HG02642 (cell line): ENCODE measurements at regions not wholly inside any gene's neighbourhood (a gene's known extent, or its start where the extent isn't known, plus 50 kb on each side); places are given as distances from the start of the nearest gene placed in this dataset.

ENCODE experiments used
- ATAC-seq: cut with Tn5 transposase; IDR thresholded peaks from one replicate; pipeline ENCODE4 v1.9.1; 2021; ENCODE audit warnings: mild to moderate bottlenecking; ENCODE audit not compliant: unreplicated experiment, poor library complexity

- ATAC-seq = no peak
Observed at GRCh38 chr9:111198936-111199335, 131.1 kb downstream of the OR2K2 start.

- ATAC-seq = no peak
Observed at GRCh38 chr9:111197256-111197655, 132.8 kb downstream of the OR2K2 start.

GRCh38 chr9:111195766-111196165 is 134.3 kb downstream of the OR2K2 start:
- ATAC-seq = no peak

GRCh38 chr9:111193095-111193494 is 136.9 kb downstream of the OR2K2 start:
- no peak for ATAC-seq

- ATAC-seq = no peak
Observed at GRCh38 chr9:111192650-111193049, 137.4 kb downstream of the OR2K2 start.

GRCh38 chr9:111190347-111190746 is 139.7 kb downstream of the OR2K2 start:
- no peak for ATAC-seq

- ATAC-seq = no peak
Observed at GRCh38 chr9:111187376-111187775, 142.6 kb downstream of the OR2K2 start.

GRCh38 chr9:111186021-111186530 is 143.9 kb downstream of the OR2K2 start:
- no peak for ATAC-seq

GRCh38 chr9:111180811-111181210 is 142.5 kb upstream of the LPAR1 start:
- no peak for ATAC-seq

GRCh38 chr9:111179577-111179976 is 141.3 kb upstream of the LPAR1 start:
- no peak for ATAC-seq

- ATAC-seq = no peak
Observed at GRCh38 chr9:111178331-111179055, 140.2 kb upstream of the LPAR1 start.

GRCh38 chr9:111176511-111176910 is 138.2 kb upstream of the LPAR1 start:
- no peak for ATAC-seq

GRCh38 chr9:111175350-111175749 is 137.1 kb upstream of the LPAR1 start:
- ATAC-seq = no peak

- no peak for ATAC-seq
Observed at GRCh38 chr9:111167341-111167740, 129.1 kb upstream of the LPAR1 start.

GRCh38 chr9:111163716-111164389 is 125.6 kb upstream of the LPAR1 start:
- ATAC-seq = no peak

GRCh38 chr9:111162026-111162425 is 123.8 kb upstream of the LPAR1 start:
- ATAC-seq = no peak

GRCh38 chr9:111161015-111161415 is 122.7 kb upstream of the LPAR1 start:
- no peak for ATAC-seq

GRCh38 chr9:111158999-111159398 is 120.7 kb upstream of the LPAR1 start:
- no peak for ATAC-seq

- ATAC-seq = no peak
Observed at GRCh38 chr9:111158363-111158762, 120.1 kb upstream of the LPAR1 start.

- no peak for ATAC-seq
Observed at GRCh38 chr9:111154081-111154562, 115.9 kb upstream of the LPAR1 start.

- no peak for ATAC-seq
Observed at GRCh38 chr9:111152614-111153406, 114.5 kb upstream of the LPAR1 start.
